ENCODE measurements at regions not wholly inside any gene's neighbourhood (a gene's known extent, or its start where the extent isn't known, plus 50 kb on each side); places are given as distances from the start of the nearest gene placed in this dataset.

GRCh38 chr17:53942898-53943297 lies 120.2 kb downstream of the KIF2B start:
- TF ChIP-seq, protein P1, sequence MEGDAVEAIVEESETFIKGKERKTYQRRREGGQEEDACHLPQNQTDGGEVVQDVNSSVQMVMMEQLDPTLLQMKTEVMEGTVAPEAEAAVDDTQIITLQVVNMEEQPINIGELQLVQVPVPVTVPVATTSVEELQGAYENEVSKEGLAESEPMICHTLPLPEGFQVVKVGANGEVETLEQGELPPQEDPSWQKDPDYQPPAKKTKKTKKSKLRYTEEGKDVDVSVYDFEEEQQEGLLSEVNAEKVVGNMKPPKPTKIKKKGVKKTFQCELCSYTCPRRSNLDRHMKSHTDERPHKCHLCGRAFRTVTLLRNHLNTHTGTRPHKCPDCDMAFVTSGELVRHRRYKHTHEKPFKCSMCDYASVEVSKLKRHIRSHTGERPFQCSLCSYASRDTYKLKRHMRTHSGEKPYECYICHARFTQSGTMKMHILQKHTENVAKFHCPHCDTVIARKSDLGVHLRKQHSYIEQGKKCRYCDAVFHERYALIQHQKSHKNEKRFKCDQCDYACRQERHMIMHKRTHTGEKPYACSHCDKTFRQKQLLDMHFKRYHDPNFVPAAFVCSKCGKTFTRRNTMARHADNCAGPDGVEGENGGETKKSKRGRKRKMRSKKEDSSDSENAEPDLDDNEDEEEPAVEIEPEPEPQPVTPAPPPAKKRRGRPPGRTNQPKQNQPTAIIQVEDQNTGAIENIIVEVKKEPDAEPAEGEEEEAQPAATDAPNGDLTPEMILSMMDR (IDR thresholded peaks at IDR 0.05 in 8 of 11, conservative IDR thresholded peaks at IDR 0.05 in 3 of 11), result no peak
- TF ChIP-seq POLR2A (IDR thresholded peaks at IDR 0.05), result no peak
